ENCODE measurements at regions not wholly inside any gene's neighbourhood (a gene's known extent, or its start where the extent isn't known, plus 50 kb on each side); places are given as distances from the start of the nearest gene placed in this dataset.

DNA sequence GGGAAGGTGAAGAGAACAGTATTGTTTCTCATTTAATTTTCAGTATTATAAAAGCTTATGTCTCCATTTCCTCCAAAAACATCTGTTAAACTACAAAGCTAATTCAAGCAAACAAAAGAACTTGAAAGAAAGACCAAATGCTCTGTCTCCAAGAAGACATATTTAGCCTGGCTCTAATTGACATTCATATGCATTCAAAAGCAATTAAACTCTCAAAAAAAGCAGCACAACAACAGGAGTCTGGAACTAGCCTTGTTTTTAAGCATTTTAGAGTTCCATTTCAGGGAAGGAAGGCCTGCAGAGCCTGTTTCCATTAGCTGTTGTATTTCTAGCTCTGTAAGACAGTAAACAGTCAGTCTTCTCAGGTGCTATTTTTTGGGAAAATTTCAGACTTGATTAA, 447.9 kb downstream of the TDRD15 start:
- no peak for DNase-seq (ENCODE audit: low read depth in 1 of 2, low spot score in 1 of 2)
- no peak for TF ChIP-seq JUND (IDR thresholded peaks at IDR 0.05; ENCODE audit: low read depth)
- in situ Hi-C loops (cut with HindIII; ENCODE audit: low pct_unique_long_range_greater_than_20kb, low sequenced_read_pairs): no loop called here

DNA sequence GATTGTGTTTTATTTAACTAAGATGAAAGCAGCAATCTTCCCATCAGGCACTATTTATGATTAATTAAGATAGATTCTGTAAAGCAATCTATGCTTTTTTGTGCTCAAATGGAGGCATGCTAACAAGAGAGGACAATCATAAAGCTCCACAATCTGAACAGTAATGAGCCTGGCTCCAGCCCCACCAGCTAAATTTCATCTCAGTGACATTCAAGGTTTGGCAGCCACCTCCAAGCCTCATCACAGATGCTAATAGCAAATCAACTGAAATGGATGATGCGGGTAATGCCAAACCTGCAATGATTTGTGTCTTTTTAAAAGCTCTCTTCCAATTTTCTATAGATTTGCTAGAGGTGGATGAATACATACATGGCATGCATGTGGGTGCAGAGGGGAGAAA, 456.6 kb downstream of the TDRD15 start:
- no peak for DNase-seq (ENCODE audit: low read depth in 1 of 2, low spot score in 1 of 2)
- in situ Hi-C loops (cut with HindIII; ENCODE audit: low pct_unique_long_range_greater_than_20kb, low sequenced_read_pairs): no loop called here
- no peak for TF ChIP-seq JUND (IDR thresholded peaks at IDR 0.05; ENCODE audit: low read depth)

DNA sequence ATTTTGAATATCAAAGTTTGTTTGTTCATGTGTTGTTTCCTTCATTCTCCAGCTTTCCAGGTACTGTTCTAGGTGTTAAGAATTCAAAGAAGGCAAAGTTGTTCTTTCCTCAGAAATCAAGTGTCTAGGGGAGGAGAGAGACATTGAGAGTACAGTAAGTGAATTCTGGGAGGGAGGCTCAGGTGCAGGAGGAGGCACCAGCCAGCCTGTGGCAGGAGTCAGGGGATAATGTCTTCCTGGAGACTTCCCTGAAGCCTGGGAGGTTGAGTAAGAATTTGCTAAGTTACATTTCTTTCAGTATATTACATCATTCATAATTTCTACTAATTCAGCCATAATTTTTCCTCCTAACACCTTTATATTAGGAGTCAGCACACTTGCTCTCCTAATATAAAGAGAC, 462.1 kb downstream of the TDRD15 start:
- no peak for DNase-seq (ENCODE audit: low read depth in 1 of 2, low spot score in 1 of 2)
- in situ Hi-C loops (cut with HindIII; ENCODE audit: low pct_unique_long_range_greater_than_20kb, low sequenced_read_pairs): no loop called here
- no peak for TF ChIP-seq JUND (IDR thresholded peaks at IDR 0.05; ENCODE audit: low read depth)

DNA sequence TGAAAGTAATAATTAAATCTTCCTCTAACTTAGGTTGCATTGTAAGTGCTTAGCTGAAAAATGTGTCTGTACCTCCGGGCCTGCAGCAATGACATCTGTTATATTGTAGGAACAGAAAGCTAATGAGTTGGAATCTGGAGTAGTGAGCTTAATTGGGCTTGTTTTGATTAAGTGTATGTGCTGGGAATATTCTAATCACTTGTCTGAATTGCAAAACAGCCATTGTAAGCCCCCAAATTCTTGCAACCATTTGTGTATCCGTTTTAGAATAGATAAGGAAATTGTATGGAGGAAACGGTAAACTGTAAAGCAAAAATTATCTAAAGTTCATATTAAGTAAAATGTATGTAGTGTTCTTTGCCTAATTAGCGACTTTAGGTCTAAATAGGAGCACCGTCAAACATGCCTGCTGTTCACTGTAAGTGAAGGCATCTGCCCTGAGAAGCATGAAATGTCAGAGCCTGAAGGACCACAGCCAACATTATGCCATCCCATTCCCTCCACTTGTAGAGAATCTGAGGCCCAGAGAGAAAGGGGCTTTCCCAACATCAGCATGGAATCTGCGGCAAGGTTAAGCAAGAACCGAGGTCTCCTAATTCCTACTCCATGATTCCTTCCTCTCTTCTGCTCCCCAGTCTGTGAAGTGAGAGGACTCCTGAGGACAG, 466.4 kb downstream of the TDRD15 start:
- in situ Hi-C loops (cut with HindIII; ENCODE audit: low pct_unique_long_range_greater_than_20kb, low sequenced_read_pairs): no loop called here
- TF ChIP-seq JUND (IDR thresholded peaks at IDR 0.05; ENCODE audit: low read depth): no peak
- DNase-seq (ENCODE audit: low read depth in 1 of 2, low spot score in 1 of 2): no peak

- in situ Hi-C loops (cut with HindIII; ENCODE audit: low pct_unique_long_range_greater_than_20kb, low sequenced_read_pairs): no loop called here
- DNase-seq (ENCODE audit: low read depth in 1 of 2, low spot score in 1 of 2): no peak
- TF ChIP-seq JUND (IDR thresholded peaks at IDR 0.05; ENCODE audit: low read depth): no peak
These were observed 468.2 kb downstream of the TDRD15 start for GRCh38 chr2:21591926-21592325.

- DNase-seq (ENCODE audit: low read depth in 1 of 2, low spot score in 1 of 2): no peak
- in situ Hi-C loops (cut with HindIII; ENCODE audit: low pct_unique_long_range_greater_than_20kb, low sequenced_read_pairs): no loop called here
- no peak for TF ChIP-seq JUND (IDR thresholded peaks at IDR 0.05; ENCODE audit: low read depth)
These were observed 475.6 kb downstream of the TDRD15 start for GRCh38 chr2:21599417-21599816.

DNA sequence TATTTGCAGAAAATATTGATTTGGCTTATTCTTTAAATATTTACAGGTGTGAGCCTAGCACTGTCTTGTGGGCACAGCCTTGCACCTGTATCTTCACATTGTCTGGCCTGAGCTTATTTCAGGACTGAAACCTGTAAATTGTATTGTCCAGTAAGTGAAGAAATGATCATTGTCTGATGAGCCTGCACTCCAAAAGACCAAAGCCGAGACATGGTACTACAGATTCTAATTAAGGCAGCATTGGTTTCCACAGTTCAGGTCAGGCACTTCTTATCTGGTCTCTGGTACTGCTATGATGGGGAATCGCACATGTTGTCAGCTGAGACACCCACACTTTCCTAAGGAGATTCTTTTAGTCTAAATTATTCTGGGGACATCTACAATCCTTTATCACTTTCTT, 479.0 kb downstream of the TDRD15 start:
- TF ChIP-seq JUND (IDR thresholded peaks at IDR 0.05; ENCODE audit: low read depth): no peak
- in situ Hi-C loops (cut with HindIII; ENCODE audit: low pct_unique_long_range_greater_than_20kb, low sequenced_read_pairs): no loop called here

GRCh38 chr2:21607572-21607971, 483.8 kb downstream of the TDRD15 start:
- in situ Hi-C loops (cut with HindIII; ENCODE audit: low pct_unique_long_range_greater_than_20kb, low sequenced_read_pairs): no loop called here
- DNase-seq (ENCODE audit: low read depth in 1 of 2, low spot score in 1 of 2): no peak
- TF ChIP-seq JUND (IDR thresholded peaks at IDR 0.05; ENCODE audit: low read depth): no peak

More for the DNA sequence above, 479.0 kb downstream of the TDRD15 start:
- no peak for DNase-seq (ENCODE audit: low read depth in 1 of 2, low spot score in 1 of 2)

GRCh38 chr2:21610304-21610703, 486.5 kb downstream of the TDRD15 start:
- TF ChIP-seq JUND (IDR thresholded peaks at IDR 0.05; ENCODE audit: low read depth): no peak
- in situ Hi-C loops (cut with HindIII; ENCODE audit: low pct_unique_long_range_greater_than_20kb, low sequenced_read_pairs): no loop called here
- no peak for DNase-seq (ENCODE audit: low read depth in 1 of 2, low spot score in 1 of 2)

DNA sequence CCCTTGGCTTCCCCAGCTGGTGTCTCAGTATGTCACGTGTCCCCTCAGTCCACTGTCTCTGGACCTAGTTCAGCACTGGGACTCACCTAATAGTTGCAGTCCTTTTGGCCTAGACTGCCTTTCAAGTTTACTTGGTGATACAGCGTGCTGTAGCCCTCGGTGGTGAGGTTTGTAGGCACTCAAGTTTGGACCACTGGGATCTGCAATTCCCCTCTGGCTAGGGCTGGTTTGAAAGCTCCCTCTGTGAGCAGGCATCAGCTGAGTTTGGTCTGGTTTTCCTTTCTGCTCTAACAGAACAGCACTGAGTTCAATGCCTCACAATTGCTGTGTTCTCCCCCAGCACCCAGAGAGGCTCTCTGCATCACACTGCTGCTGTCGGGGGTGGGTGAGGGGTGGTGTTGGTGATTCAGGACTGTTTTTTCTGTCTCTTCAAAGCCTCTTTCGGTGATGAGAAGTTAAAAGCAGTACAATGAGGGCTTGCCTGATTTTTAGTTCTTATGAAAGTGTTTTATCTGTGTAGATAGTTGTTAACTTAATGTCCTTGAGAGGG, 494.2 kb downstream of the TDRD15 start:
- in situ Hi-C loops (cut with HindIII; ENCODE audit: low pct_unique_long_range_greater_than_20kb, low sequenced_read_pairs): no loop called here
- no peak for TF ChIP-seq JUND (IDR thresholded peaks at IDR 0.05; ENCODE audit: low read depth)
- no peak for DNase-seq (ENCODE audit: low read depth in 1 of 2, low spot score in 1 of 2)

- in situ Hi-C loops (cut with HindIII; ENCODE audit: low pct_unique_long_range_greater_than_20kb, low sequenced_read_pairs): no loop called here
- DNase-seq (ENCODE audit: low read depth in 1 of 2, low spot score in 1 of 2): no peak
- no peak for TF ChIP-seq JUND (IDR thresholded peaks at IDR 0.05; ENCODE audit: low read depth)
These were observed 497.0 kb downstream of the TDRD15 start for GRCh38 chr2:21620771-21621170.

GRCh38 chr2:21627938-21628337, 504.2 kb downstream of the TDRD15 start:
- no peak for DNase-seq (ENCODE audit: low read depth in 1 of 2, low spot score in 1 of 2)
- TF ChIP-seq JUND (IDR thresholded peaks at IDR 0.05; ENCODE audit: low read depth): no peak
- in situ Hi-C loops (cut with HindIII; ENCODE audit: low pct_unique_long_range_greater_than_20kb, low sequenced_read_pairs): no loop called here

- no peak for TF ChIP-seq JUND (IDR thresholded peaks at IDR 0.05; ENCODE audit: low read depth)
- in situ Hi-C loops (cut with HindIII; ENCODE audit: low pct_unique_long_range_greater_than_20kb, low sequenced_read_pairs): no loop called here
- no peak for DNase-seq (ENCODE audit: low read depth in 1 of 2, low spot score in 1 of 2)
These were observed 509.2 kb downstream of the TDRD15 start for GRCh38 chr2:21633015-21633414.

GRCh38 chr2:21633466-21633865, 509.7 kb downstream of the TDRD15 start:
- TF ChIP-seq JUND (IDR thresholded peaks at IDR 0.05; ENCODE audit: low read depth): no peak
- in situ Hi-C loops (cut with HindIII; ENCODE audit: low pct_unique_long_range_greater_than_20kb, low sequenced_read_pairs): no loop called here
- DNase-seq (ENCODE audit: low read depth in 1 of 2, low spot score in 1 of 2): no peak
